GM23338 (cell line): ENCODE measurements at regions not wholly inside any gene's neighbourhood (a gene's known extent, or its start where the extent isn't known, plus 50 kb on each side); places are given as distances from the start of the nearest gene placed in this dataset.

Source experiments
- CREB1 ChIP-seq: fragments of 250-450 bp; sonication (Bioruptor Pico); IDR thresholded peaks from 2 replicates; pipeline ENCODE4 v1.5.0; 2020; ENCODE audit warnings: low read depth, mild to moderate bottlenecking, moderate library complexity
- EZH2 ChIP-seq: fragments of 200-600 bp; sonication (generic); IDR thresholded peaks from one replicate; pipeline ENCODE4 v1.8.0; 2017; ENCODE audit warnings: antibody characterized with exemption, mild to moderate bottlenecking, low read depth; ENCODE audit not compliant: unreplicated experiment
- EZH2phosphoT487 ChIP-seq: fragments of 200-600 bp; sonication (generic); IDR thresholded peaks from one replicate; pipeline ENCODE4 v1.8.1; 2018; ENCODE audit warnings: antibody characterized with exemption; ENCODE audit not compliant: unreplicated experiment
- JUNB ChIP-seq: IDR thresholded peaks from one replicate; pipeline ENCODE4 v1.6.1; 2016; ENCODE audit warnings: antibody characterized with exemption; ENCODE audit not compliant: unreplicated experiment
- NANOG ChIP-seq: IDR thresholded peaks from 2 replicates; pipeline ENCODE4 v1.6.1; 2016; ENCODE audit warnings: antibody characterized with exemption, borderline replicate concordance
- POLR2AphosphoS5 ChIP-seq: IDR thresholded peaks from 2 replicates; pipeline ENCODE4 v1.6.1; 2016; ENCODE audit warnings: antibody characterized with exemption, low read depth
- STAT1 ChIP-seq: IDR thresholded peaks from one replicate; pipeline ENCODE4 v1.6.1; 2016; ENCODE audit warnings: antibody characterized with exemption; ENCODE audit not compliant: unreplicated experiment
- TF ChIP-seq, protein P1 (sequence below), 2 experiments: fragments of 200-600 bp in 1 of 2; sonication (generic) in 1 of 2; conservative IDR thresholded peaks; 2 replicates each; pipeline versions ENCODE4 v1.5.1 to v1.6.1; 2016 to 2017; ENCODE audit warnings: antibody characterized with exemption in 2 of 2, low read depth in 2 of 2, mild to moderate bottlenecking in 2 of 2, moderate library complexity in 1 of 2
- TF ChIP-seq, protein P2 (sequence below): IDR thresholded peaks from one replicate; pipeline ENCODE4 v1.6.1; 2018; ENCODE audit warnings: antibody characterized with exemption; ENCODE audit not compliant: unreplicated experiment
- TF ChIP-seq, protein P3 (sequence below): IDR thresholded peaks from 2 replicates; pipeline ENCODE4 v1.6.1; 2016; ENCODE audit warnings: antibody characterized with exemption

DNA sequence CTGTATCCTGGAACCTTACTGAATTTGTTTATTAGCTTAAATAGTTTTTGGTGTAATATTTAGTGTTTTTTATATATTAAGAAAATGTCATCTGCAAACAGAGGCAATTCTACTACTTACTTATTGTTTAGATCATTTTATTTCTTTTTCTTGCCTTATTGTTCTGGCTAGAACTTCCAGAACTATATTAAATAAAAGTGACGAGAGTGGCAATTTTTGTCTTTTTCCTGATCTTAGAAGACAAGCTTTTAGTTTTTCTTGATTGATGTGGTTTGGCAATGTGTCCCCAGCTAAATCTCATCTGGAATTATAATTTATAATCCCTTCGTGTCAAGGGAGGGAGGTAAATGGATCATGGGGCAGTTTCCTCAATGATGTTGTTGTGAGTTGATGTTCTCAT lies 857.8 kb downstream of the SLC6A15 start:
- TF ChIP-seq, protein P1, sequence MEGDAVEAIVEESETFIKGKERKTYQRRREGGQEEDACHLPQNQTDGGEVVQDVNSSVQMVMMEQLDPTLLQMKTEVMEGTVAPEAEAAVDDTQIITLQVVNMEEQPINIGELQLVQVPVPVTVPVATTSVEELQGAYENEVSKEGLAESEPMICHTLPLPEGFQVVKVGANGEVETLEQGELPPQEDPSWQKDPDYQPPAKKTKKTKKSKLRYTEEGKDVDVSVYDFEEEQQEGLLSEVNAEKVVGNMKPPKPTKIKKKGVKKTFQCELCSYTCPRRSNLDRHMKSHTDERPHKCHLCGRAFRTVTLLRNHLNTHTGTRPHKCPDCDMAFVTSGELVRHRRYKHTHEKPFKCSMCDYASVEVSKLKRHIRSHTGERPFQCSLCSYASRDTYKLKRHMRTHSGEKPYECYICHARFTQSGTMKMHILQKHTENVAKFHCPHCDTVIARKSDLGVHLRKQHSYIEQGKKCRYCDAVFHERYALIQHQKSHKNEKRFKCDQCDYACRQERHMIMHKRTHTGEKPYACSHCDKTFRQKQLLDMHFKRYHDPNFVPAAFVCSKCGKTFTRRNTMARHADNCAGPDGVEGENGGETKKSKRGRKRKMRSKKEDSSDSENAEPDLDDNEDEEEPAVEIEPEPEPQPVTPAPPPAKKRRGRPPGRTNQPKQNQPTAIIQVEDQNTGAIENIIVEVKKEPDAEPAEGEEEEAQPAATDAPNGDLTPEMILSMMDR (conservative IDR thresholded peaks at IDR 0.05; ENCODE audit: low read depth in 2 of 2): no peak
- TF ChIP-seq POLR2AphosphoS5 (no peak), EZH2 (no peak), EZH2phosphoT487 (no peak), CREB1 (CRISPR knock-in tag) (no peak), JUNB (no peak), STAT1 (no peak), NANOG (no peak)
- TF ChIP-seq, protein P2, sequence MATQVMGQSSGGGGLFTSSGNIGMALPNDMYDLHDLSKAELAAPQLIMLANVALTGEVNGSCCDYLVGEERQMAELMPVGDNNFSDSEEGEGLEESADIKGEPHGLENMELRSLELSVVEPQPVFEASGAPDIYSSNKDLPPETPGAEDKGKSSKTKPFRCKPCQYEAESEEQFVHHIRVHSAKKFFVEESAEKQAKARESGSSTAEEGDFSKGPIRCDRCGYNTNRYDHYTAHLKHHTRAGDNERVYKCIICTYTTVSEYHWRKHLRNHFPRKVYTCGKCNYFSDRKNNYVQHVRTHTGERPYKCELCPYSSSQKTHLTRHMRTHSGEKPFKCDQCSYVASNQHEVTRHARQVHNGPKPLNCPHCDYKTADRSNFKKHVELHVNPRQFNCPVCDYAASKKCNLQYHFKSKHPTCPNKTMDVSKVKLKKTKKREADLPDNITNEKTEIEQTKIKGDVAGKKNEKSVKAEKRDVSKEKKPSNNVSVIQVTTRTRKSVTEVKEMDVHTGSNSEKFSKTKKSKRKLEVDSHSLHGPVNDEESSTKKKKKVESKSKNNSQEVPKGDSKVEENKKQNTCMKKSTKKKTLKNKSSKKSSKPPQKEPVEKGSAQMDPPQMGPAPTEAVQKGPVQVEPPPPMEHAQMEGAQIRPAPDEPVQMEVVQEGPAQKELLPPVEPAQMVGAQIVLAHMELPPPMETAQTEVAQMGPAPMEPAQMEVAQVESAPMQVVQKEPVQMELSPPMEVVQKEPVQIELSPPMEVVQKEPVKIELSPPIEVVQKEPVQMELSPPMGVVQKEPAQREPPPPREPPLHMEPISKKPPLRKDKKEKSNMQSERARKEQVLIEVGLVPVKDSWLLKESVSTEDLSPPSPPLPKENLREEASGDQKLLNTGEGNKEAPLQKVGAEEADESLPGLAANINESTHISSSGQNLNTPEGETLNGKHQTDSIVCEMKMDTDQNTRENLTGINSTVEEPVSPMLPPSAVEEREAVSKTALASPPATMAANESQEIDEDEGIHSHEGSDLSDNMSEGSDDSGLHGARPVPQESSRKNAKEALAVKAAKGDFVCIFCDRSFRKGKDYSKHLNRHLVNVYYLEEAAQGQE: no peak
- TF ChIP-seq, protein P3, sequence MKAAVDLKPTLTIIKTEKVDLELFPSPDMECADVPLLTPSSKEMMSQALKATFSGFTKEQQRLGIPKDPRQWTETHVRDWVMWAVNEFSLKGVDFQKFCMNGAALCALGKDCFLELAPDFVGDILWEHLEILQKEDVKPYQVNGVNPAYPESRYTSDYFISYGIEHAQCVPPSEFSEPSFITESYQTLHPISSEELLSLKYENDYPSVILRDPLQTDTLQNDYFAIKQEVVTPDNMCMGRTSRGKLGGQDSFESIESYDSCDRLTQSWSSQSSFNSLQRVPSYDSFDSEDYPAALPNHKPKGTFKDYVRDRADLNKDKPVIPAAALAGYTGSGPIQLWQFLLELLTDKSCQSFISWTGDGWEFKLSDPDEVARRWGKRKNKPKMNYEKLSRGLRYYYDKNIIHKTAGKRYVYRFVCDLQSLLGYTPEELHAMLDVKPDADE: no peak
